Caco-2 (cell line): ENCODE measurements at regions not wholly inside any gene's neighbourhood (a gene's known extent, or its start where the extent isn't known, plus 50 kb on each side); places are given as distances from the start of the nearest gene placed in this dataset.

Experiments used
- BruUV-seq: library from RNA; stranded (reverse); fragments of 400-500 nt; replicated peaks from 2 replicates; lab custom pipeline; 2021; lab: Mats Ljungman, UMichigan
- CTCF ChIA-PET: fragments of 300-600 bp; sonication (Branson Sonifier 250); formaldehyde crosslinking; loops from one replicate; lab custom pipeline; 2022; ENCODE audit warnings: antibody characterized with exemption; lab: Charles Lee
- POLR2A ChIA-PET: fragments of 300-600 bp; sonication (Branson Sonifier 250); formaldehyde crosslinking; loops from one replicate; lab custom pipeline; 2022; ENCODE audit warnings: antibody characterized with exemption; lab: Charles Lee
- DNase-seq, 2 experiments: peaks; one replicate each; pipeline versions ENCODE4 v3.0.0 to v3.0.0-alpha.2; 2020 to 2022
- H3K27me3 ChIP-seq: replicated peaks from 2 replicates; pipeline ENCODE4 v1.6.0; 2011; ENCODE audit warnings: low read length; ENCODE audit not compliant: control insufficient read depth, insufficient read depth
- H3K36me3 ChIP-seq: 2 replicates; pipeline ENCODE4 v1.5.1; 2011; ENCODE audit warnings: low read length; ENCODE audit not compliant: control insufficient read depth, insufficient read depth
- H3K4me1 ChIP-seq: fragments of 250-450 bp; sonication (Bioruptor Pico); 2 replicates; pipeline ENCODE4 v1.5.1; 2020; ENCODE audit warnings: mild to moderate bottlenecking
- H3K4me3 ChIP-seq: 2 replicates; pipeline ENCODE4 v1.5.1; 2011; ENCODE audit warnings: low read depth, mild to moderate bottlenecking, control low read depth, low read length
- H3K9me3 ChIP-seq: fragments of 250-450 bp; sonication (Bioruptor Pico); 2 replicates; pipeline ENCODE4 v1.5.1; 2020; ENCODE audit warnings: mild to moderate bottlenecking, moderate library complexity
- H3K27ac Mint-ChIP-seq: one replicate; pipeline ENCODE4 v1.8.0; 2022; ENCODE audit warnings: mixed read lengths; ENCODE audit not compliant: unreplicated experiment
- H3K27me3 Mint-ChIP-seq: one replicate; pipeline ENCODE4 v1.8.0; 2022; ENCODE audit warnings: mixed read lengths; ENCODE audit not compliant: insufficient read depth, unreplicated experiment
- H3K36me3 Mint-ChIP-seq: one replicate; pipeline ENCODE4 v1.8.0; 2022; ENCODE audit warnings: mild to moderate bottlenecking, mixed read lengths; ENCODE audit not compliant: insufficient read depth, unreplicated experiment
- H3K4me1 Mint-ChIP-seq: one replicate; pipeline ENCODE4 v1.8.0; 2022; ENCODE audit warnings: low read depth, mixed read lengths; ENCODE audit not compliant: unreplicated experiment
- H3K4me3 Mint-ChIP-seq: one replicate; pipeline ENCODE4 v1.8.0; 2022; ENCODE audit warnings: mild to moderate bottlenecking, moderate library complexity, mixed read lengths; ENCODE audit not compliant: unreplicated experiment
- H3K9me3 Mint-ChIP-seq: one replicate; pipeline ENCODE4 v1.8.0; 2022; ENCODE audit warnings: mixed read lengths; ENCODE audit not compliant: unreplicated experiment
- intact Hi-C: fragments of 100-400 bp; cut with micrococcal nuclease; formaldehyde crosslinking; loops from one replicate; pipeline ENCODE4 v1.10.0; 2022; ENCODE audit not compliant: unreplicated experiment
- TF ChIP-seq, protein P1 (sequence below), 2 experiments: fragments of 200-600 bp in 1 of 2; IDR thresholded peaks; 1 replicate in 1 of 2; 2 replicates in 1 of 2; pipeline versions ENCODE4 v1.5.1 to v1.8.0; 2011 to 2022; ENCODE audit warnings: antibody characterized with exemption in 1 of 2, control low read depth in 1 of 2, inconsistent platforms in 1 of 2, low read depth in 1 of 2, low read length in 1 of 2, mild to moderate bottlenecking in 1 of 2, moderate library complexity in 1 of 2; ENCODE audit not compliant: insufficient read depth in 1 of 2, severe bottlenecking in 1 of 2, unreplicated experiment in 1 of 2

DNA sequence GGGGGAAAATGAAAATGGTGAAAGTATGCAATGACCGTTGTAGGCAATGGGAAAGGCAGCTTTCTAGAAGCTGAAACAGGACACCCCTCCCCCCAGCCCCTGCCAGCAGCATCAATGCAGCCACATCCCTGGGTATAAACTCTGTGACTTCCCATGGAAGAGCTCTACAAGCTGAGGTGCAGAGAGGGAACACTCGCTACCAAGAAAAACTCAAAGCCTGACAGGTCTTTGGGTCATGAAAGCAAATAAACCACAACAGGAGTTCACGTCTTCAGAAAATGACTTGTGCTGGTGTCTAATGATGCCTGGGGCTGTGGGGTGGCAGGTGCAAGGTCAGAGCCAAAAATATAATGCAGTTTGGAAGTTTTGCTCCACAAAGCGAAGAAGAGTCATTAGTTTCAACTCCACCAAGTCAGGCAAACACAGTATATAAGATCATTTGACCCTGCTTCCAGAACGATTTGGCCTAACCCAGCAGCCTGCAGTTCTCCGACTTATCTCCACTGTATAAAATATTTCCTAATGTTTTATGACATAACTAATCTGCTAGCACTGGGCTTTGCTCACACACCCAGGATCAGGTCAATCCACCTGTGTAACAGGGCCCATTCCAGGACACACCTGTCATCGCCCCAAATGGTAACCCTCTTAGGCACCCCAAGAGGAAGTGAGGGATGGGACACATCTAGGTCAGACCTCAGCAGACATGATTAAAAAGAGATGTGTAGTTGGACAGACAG, 102.1 kb downstream of the IRS2 start:
- no TSS peak for BruUV-seq
- Mint-ChIP-seq H3K36me3 (no peaks in the 10 kb centered on the region), H3K27me3 (peaks cover 7% of the 10 kb centered on the region), H3K4me3 (no peak overlapping the region), H3K4me1 (peaks cover 6% of the 10 kb centered on the region), H3K27ac (no peak overlapping the region), H3K9me3 (no peaks in the 10 kb centered on the region)
- DNase-seq, result no peak
- H3K27me3 ChIP-seq, result no peaks in the 10 kb centered on the region
- H3K9me3 ChIP-seq, result no peaks in the 10 kb centered on the region
- H3K4me1 ChIP-seq, result no peaks in the 10 kb centered on the region
- ChIA-PET POLR2A (no interaction called here), CTCF (no interaction called here)
- H3K36me3 ChIP-seq, result no peaks in the 10 kb centered on the region
- intact Hi-C loops, result no loop called here
- TF ChIP-seq, protein P1, sequence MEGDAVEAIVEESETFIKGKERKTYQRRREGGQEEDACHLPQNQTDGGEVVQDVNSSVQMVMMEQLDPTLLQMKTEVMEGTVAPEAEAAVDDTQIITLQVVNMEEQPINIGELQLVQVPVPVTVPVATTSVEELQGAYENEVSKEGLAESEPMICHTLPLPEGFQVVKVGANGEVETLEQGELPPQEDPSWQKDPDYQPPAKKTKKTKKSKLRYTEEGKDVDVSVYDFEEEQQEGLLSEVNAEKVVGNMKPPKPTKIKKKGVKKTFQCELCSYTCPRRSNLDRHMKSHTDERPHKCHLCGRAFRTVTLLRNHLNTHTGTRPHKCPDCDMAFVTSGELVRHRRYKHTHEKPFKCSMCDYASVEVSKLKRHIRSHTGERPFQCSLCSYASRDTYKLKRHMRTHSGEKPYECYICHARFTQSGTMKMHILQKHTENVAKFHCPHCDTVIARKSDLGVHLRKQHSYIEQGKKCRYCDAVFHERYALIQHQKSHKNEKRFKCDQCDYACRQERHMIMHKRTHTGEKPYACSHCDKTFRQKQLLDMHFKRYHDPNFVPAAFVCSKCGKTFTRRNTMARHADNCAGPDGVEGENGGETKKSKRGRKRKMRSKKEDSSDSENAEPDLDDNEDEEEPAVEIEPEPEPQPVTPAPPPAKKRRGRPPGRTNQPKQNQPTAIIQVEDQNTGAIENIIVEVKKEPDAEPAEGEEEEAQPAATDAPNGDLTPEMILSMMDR (IDR thresholded peaks at IDR 0.05; ENCODE audit: insufficient read depth in 1 of 2, low read depth in 1 of 2, low read length in 1 of 2, severe bottlenecking in 1 of 2, unreplicated experiment in 1 of 2), result no peak
- H3K4me3 ChIP-seq, result no peak overlapping the region

DNA sequence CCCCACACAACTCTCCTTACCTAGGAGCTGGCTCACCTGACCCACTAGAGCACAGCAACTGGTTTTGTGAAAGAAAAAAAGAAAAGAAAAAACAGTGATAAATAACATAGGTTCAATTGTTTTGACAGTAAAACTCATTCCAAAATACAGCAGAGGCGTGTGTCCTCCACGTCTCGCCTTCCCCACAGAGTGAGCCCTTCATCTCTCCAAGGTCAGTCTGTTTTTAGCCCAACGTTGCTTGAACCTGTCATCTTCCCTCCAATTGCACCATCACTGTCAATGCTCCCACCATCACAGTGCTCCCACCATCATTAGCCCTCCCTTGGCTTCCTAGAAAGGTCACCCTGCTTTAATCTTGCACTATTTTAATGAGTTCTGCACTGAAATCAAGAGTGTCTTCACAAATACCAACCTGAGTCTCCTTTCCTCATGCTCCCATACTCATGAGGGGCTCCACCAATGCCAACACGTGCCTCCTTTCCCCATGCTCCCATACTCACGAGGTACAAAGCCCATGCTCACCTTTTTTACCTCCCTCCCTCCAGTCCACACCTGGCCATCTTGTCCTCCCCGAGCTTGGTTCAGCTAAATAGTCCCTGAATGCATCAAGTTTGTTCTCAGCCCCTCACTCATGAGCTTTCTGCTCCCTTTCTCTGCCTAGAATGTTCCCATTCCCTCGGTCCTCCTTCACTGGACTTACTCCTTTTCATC, 103.7 kb downstream of the IRS2 start:
- H3K4me3 Mint-ChIP-seq, result no peak overlapping the region
- no TSS peak for BruUV-seq
- no peaks in the 10 kb centered on the region for H3K36me3 Mint-ChIP-seq
- H3K27me3 Mint-ChIP-seq, result peaks cover 7% of the 10 kb centered on the region
- H3K4me1 Mint-ChIP-seq, result peaks cover 5% of the 10 kb centered on the region
- POLR2A ChIA-PET, result no interaction called here
- intact Hi-C loops, result no loop called here
- H3K9me3 Mint-ChIP-seq, result no peaks in the 10 kb centered on the region
- CTCF ChIA-PET, result interaction anchor here (0.5 kb wide), 1 partner anchor 351 kb away, joined by 12 read pairs; no protein-coding TSS in a partner anchor
- Histone ChIP-seq H3K9me3 (no peaks in the 10 kb centered on the region), H3K4me1 (no peaks in the 10 kb centered on the region), H3K27me3 (no peaks in the 10 kb centered on the region), H3K36me3 (no peaks in the 10 kb centered on the region), H3K4me3 (no peak overlapping the region)
- TF ChIP-seq, protein P1 (IDR thresholded peaks at IDR 0.05; ENCODE audit: insufficient read depth in 1 of 2, low read depth in 1 of 2, low read length in 1 of 2, severe bottlenecking in 1 of 2, unreplicated experiment in 1 of 2), result no peak
- no peak for DNase-seq
- no peak overlapping the region for H3K27ac Mint-ChIP-seq

DNA sequence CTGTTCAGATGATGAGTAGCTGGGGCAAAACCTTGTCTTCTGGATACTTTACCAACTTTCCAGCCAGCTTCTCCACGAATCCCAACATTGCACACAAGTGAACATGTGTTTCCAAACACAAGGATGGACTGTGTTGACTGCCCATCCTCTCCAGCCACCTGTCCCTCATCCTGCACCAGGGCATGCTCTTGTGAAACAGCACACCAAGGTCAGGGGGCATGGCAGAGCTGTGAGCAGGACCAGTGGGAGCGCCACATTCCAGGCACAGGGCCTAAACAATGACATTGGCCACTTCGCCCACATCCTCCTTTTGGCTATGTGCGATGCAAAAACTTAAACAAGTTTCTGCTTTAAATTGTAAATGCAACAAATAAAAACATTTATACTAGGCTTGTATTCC, 105.5 kb downstream of the IRS2 start:
- no peaks in the 10 kb centered on the region for H3K9me3 Mint-ChIP-seq
- no peaks in the 10 kb centered on the region for H3K4me1 Mint-ChIP-seq
- no peak overlapping the region for H3K4me3 ChIP-seq
- H3K27me3 Mint-ChIP-seq, result peaks cover 7% of the 10 kb centered on the region
- TF ChIP-seq, protein P1 (IDR thresholded peaks at IDR 0.05; ENCODE audit: insufficient read depth in 1 of 2, low read depth in 1 of 2, low read length in 1 of 2, severe bottlenecking in 1 of 2, unreplicated experiment in 1 of 2), result no peak
- DNase-seq, result no peak
- H3K36me3 Mint-ChIP-seq, result no peaks in the 10 kb centered on the region
- no peaks in the 10 kb centered on the region for H3K4me1 ChIP-seq
- H3K36me3 ChIP-seq, result no peaks in the 10 kb centered on the region
- H3K27me3 ChIP-seq, result no peaks in the 10 kb centered on the region
- H3K27ac Mint-ChIP-seq, result no peak overlapping the region
- ChIA-PET CTCF (no interaction called here), POLR2A (no interaction called here)
- no TSS peak for BruUV-seq
- H3K4me3 Mint-ChIP-seq, result no peak overlapping the region
- intact Hi-C loops, result no loop called here
- H3K9me3 ChIP-seq, result no peaks in the 10 kb centered on the region
